ENCODE measurements at regions not wholly inside any gene's neighbourhood (a gene's known extent, or its start where the extent isn't known, plus 50 kb on each side); places are given as distances from the start of the nearest gene placed in this dataset.

- ChIA-PET CTCF (interaction anchor here (0.9 to 6.7 kb wide), 6 partner anchors 14 to 705 kb away, joined by 3 to 86 read pairs (median 4); no protein-coding TSS in a partner anchor), POLR2A (no interaction called here), RAD21 (ENCODE audit: low non-redundant PET in 1 of 2, low total read pairs in 2 of 2, uncharacterized antibody in 2 of 2, unreplicated experiment in 2 of 2) (no interaction called here)
- peaks cover 0 to 20% of the 10 kb centered on the region in 2 experiments; a peak in 2 of 4 replicates for H3K4me1 ChIP-seq (ENCODE audit: control insufficient read depth in 1 of 2, insufficient read depth in 2 of 2, low read length in 2 of 2)
- H3K4me3 ChIP-seq (replicated peaks in 1 of 2; ENCODE audit: low read depth in 1 of 2, low read length in 2 of 2) = no peak overlapping the region
- no peak overlapping the region for H3K4me2 ChIP-seq (ENCODE audit: low read length)
- H3K9me2 ChIP-seq (ENCODE audit: insufficient read depth) = no peaks in the 10 kb centered on the region
- BruUV-seq (replicated peaks) = no TSS peak
- H3K9ac ChIP-seq (ENCODE audit: low read length) = no peak overlapping the region
- TF ChIP-seq REST (IDR thresholded peaks at IDR 0.05; ENCODE audit: low read depth) (no peak), CBX3 (IDR thresholded peaks at IDR 0.05; ENCODE audit: low read depth) (no peak), CTCF (IDR thresholded peaks at IDR 0.05 in 2 of 3, conservative IDR thresholded peaks at IDR 0.05 in 1 of 3; ENCODE audit: borderline replicate concordance in 1 of 3, insufficient read depth in 1 of 3, low read depth in 2 of 3, low read length in 2 of 3) (no peak), FOSL1 (IDR thresholded peaks at IDR 0.05; ENCODE audit: low read depth) (no peak), CEBPB (IDR thresholded peaks at IDR 0.05; ENCODE audit: low read depth) (no peak), ATF3 (IDR thresholded peaks at IDR 0.05) (no peak), ZBTB33 (IDR thresholded peaks at IDR 0.05; ENCODE audit: extremely low read depth, insufficient replicate concordance, low read length) (no peak), POLR2A (IDR thresholded peaks at IDR 0.05; ENCODE audit: borderline replicate concordance, extremely low read depth, insufficient read depth, insufficient read length) (no peak), ZNF274 (IDR thresholded peaks at IDR 0.05; ENCODE audit: low read depth, low read length) (no peak), EGR1 (IDR thresholded peaks at IDR 0.05; ENCODE audit: low read depth) (no peak), EZH2phosphoT487 (IDR thresholded peaks at IDR 0.05; ENCODE audit: borderline replicate concordance) (no peak), SRF (IDR thresholded peaks at IDR 0.05; ENCODE audit: low read depth) (no peak), MAX (IDR thresholded peaks at IDR 0.05) (no peak), SP1 (IDR thresholded peaks at IDR 0.05; ENCODE audit: low read depth) (no peak), EZH2 (IDR thresholded peaks at IDR 0.05) (no peak), ZFX (IDR thresholded peaks at IDR 0.05) (no peak), ELF1 (IDR thresholded peaks at IDR 0.05; ENCODE audit: borderline replicate concordance, low read depth) (no peak), POLR2AphosphoS5 (IDR thresholded peaks at IDR 0.05; ENCODE audit: low read depth, low read length) (no peak)
- H3K27me3 ChIP-seq (ENCODE audit: insufficient read depth, low read length) = no peaks in the 10 kb centered on the region
- intact Hi-C loops (cut with micrococcal nuclease) = loop anchor here (10.0 kb wide), 1 partner anchor 701 kb away; no protein-coding TSS in a partner anchor
- H3K27ac ChIP-seq (ENCODE audit: low read depth, low read length) = no peak overlapping the region
- ATAC-seq (no peak), DNase-seq (ENCODE audit: low read depth, low spot score) (no peak)
- H4K20me1 ChIP-seq (ENCODE audit: insufficient read depth) = no peaks in the 10 kb centered on the region
- H2AFZ ChIP-seq (ENCODE audit: low read depth, low read length, poor library complexity, severe bottlenecking) = no peak overlapping the region
- no peaks in the 10 kb centered on the region for H3K36me3 ChIP-seq (ENCODE audit: control insufficient read depth in 1 of 2, insufficient read depth in 2 of 2, low read length in 2 of 2)
- no peaks in the 10 kb centered on the region for H3K79me2 ChIP-seq (ENCODE audit: insufficient read depth, low read length)
- H3K9me3 ChIP-seq (ENCODE audit: control insufficient read depth in 1 of 2, insufficient read depth in 1 of 2, low read depth in 1 of 2, low read length in 2 of 2) = no peaks in the 10 kb centered on the region
These were observed 66.6 kb upstream of the ARL8B start for GRCh38 chr3:5055357-5056110.

Measured in HCT116 (cell line).